ENCODE measurements at regions not wholly inside any gene's neighbourhood (a gene's known extent, or its start where the extent isn't known, plus 50 kb on each side); places are given as distances from the start of the nearest gene placed in this dataset.

- Histone ChIP-seq H2BK12ac (ENCODE audit: insufficient read length, low read depth, low read length) (no peak overlapping the region), H3K23ac (ENCODE audit: insufficient read length, low read depth, low read length) (no peak overlapping the region), H2BK20ac (ENCODE audit: low read depth, low read length, poor library complexity, severe bottlenecking) (no peak overlapping the region), H3K56ac (ENCODE audit: insufficient read length, low read depth, low read length) (no peak overlapping the region), H3K27ac (ENCODE audit: insufficient read length, low read depth, low read length) (no peak overlapping the region), H2AFZ (ENCODE audit: low read length) (no peak overlapping the region), H3K4me2 (ENCODE audit: insufficient read depth, insufficient read length, low read length) (no peak overlapping the region), H3K18ac (ENCODE audit: insufficient read length, low read depth, low read length) (no peak overlapping the region), H3K79me1 (ENCODE audit: insufficient read depth, low read depth, low read length, poor library complexity, severe bottlenecking) (no peaks in the 10 kb centered on the region), H3K79me2 (ENCODE audit: insufficient read depth, low read length) (no peaks in the 10 kb centered on the region), H2AK5ac (ENCODE audit: insufficient read length, low read length) (no peak overlapping the region), H4K20me1 (ENCODE audit: control insufficient read depth, insufficient read depth, insufficient read length) (no peaks in the 10 kb centered on the region), H3K9me3 (ENCODE audit: control insufficient read depth, low read depth, low read length) (no peaks in the 10 kb centered on the region), H4K5ac (ENCODE audit: insufficient read length, low read depth, low read length) (no peak overlapping the region), H2BK5ac (ENCODE audit: insufficient read length, low read length) (no peak overlapping the region), H4K91ac (ENCODE audit: insufficient read length, low read depth, low read length) (no peak overlapping the region), H3K4ac (ENCODE audit: low read depth, low read length) (no peak overlapping the region), H2BK120ac (ENCODE audit: low read depth, low read length, poor library complexity, severe bottlenecking) (no peak overlapping the region), H3K27me3 (ENCODE audit: insufficient read depth, low read length) (no peaks in the 10 kb centered on the region), H3K4me1 (ENCODE audit: insufficient read depth, low read length) (no peaks in the 10 kb centered on the region; the same call in 1 of the 2 replicates), H3T11ph (ENCODE audit: low read length) (no peak overlapping the region), H3K23me2 (ENCODE audit: insufficient read length, low read depth, low read length, poor library complexity, severe bottlenecking) (no peaks in the 10 kb centered on the region), H4K8ac (replicated peaks; ENCODE audit: insufficient read length, low read depth, low read length) (no peak overlapping the region), H3K9ac (ENCODE audit: extremely low read depth, insufficient read length, low read length) (no peak overlapping the region), H2BK15ac (ENCODE audit: low read depth, low read length) (no peak overlapping the region), H3K14ac (ENCODE audit: insufficient read depth, low read length) (no peak overlapping the region)
- Mint-ChIP-seq H3K27me3 (ENCODE audit: low read depth) (no peaks in the 10 kb centered on the region), H3K4me3 (no peak overlapping the region), H3K36me3 (ENCODE audit: insufficient read depth in 1 of 3, low read depth in 3 of 3) (no peaks in the 10 kb centered on the region; a peak in 1 of 7 replicates), H3K4me1 (peaks cover 11 to 13% of the 10 kb centered on the region in 2 experiments), H3K9me3 (peaks cover 0 to 3% of the 10 kb centered on the region in 2 experiments; a peak in 2 of 5 replicates), H3K27ac (no peak overlapping the region)
- no CpG with 5 or more reads among the region's 1 CpG for WGBS (ENCODE audit: extremely low coverage, insufficient read length, low lambda C conversion rate)
- DNase-seq, result no peak
- TF ChIP-seq, protein P1, sequence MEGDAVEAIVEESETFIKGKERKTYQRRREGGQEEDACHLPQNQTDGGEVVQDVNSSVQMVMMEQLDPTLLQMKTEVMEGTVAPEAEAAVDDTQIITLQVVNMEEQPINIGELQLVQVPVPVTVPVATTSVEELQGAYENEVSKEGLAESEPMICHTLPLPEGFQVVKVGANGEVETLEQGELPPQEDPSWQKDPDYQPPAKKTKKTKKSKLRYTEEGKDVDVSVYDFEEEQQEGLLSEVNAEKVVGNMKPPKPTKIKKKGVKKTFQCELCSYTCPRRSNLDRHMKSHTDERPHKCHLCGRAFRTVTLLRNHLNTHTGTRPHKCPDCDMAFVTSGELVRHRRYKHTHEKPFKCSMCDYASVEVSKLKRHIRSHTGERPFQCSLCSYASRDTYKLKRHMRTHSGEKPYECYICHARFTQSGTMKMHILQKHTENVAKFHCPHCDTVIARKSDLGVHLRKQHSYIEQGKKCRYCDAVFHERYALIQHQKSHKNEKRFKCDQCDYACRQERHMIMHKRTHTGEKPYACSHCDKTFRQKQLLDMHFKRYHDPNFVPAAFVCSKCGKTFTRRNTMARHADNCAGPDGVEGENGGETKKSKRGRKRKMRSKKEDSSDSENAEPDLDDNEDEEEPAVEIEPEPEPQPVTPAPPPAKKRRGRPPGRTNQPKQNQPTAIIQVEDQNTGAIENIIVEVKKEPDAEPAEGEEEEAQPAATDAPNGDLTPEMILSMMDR (conservative IDR thresholded peaks at IDR 0.05), result no peak
Observed at GRCh38 chr16:63337264-63337663, 1301.0 kb upstream of the CDH8 start.

Data from H9 (cell line).